ENCODE measurements at regions not wholly inside any gene's neighbourhood (a gene's known extent, or its start where the extent isn't known, plus 50 kb on each side); places are given as distances from the start of the nearest gene placed in this dataset.

GRCh38 chr10:29797616-29798015 lies 162.8 kb upstream of the SVIL start:
- Mint-ChIP-seq H3K4me3 (no peak overlapping the region), H3K27me3 (no peaks in the 10 kb centered on the region), H3K4me1 (no peaks in the 10 kb centered on the region), H3K36me3 (ENCODE audit: low read depth) (no peaks in the 10 kb centered on the region), H3K9me3 (peaks cover 2% of the 10 kb centered on the region), H3K27ac (no peak overlapping the region)
- intact Hi-C loops (cut with micrococcal nuclease) = no loop called here
- ChIA-PET POLR2A (no interaction called here), CTCF (no interaction called here)
- ATAC-seq (ENCODE audit: low read depth) (no peak), DNase-seq (no peak)
- TF ChIP-seq, protein P1, sequence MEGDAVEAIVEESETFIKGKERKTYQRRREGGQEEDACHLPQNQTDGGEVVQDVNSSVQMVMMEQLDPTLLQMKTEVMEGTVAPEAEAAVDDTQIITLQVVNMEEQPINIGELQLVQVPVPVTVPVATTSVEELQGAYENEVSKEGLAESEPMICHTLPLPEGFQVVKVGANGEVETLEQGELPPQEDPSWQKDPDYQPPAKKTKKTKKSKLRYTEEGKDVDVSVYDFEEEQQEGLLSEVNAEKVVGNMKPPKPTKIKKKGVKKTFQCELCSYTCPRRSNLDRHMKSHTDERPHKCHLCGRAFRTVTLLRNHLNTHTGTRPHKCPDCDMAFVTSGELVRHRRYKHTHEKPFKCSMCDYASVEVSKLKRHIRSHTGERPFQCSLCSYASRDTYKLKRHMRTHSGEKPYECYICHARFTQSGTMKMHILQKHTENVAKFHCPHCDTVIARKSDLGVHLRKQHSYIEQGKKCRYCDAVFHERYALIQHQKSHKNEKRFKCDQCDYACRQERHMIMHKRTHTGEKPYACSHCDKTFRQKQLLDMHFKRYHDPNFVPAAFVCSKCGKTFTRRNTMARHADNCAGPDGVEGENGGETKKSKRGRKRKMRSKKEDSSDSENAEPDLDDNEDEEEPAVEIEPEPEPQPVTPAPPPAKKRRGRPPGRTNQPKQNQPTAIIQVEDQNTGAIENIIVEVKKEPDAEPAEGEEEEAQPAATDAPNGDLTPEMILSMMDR (IDR thresholded peaks at IDR 0.05) = no peak

DNA sequence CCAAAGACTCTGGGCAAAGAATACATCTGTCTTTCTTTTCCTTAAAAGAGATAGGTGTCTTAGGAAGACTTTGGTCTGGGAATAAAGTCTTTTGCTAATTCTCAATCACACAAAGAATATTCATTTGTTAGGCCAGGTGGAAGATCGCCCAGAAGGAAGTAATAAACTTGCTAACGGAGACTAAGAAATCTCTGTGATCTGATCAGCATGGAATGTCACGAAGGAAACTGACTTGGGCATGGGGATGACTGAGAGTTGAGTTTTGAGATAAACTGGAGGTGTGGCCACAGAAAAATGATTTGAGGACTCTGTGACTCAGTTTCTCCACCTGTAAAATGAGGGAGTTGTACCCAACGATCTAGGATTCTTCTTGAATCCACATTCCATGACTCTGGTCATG lies 161.1 kb upstream of the SVIL start:
- ATAC-seq (ENCODE audit: low read depth) (no peak), DNase-seq (no peak)
- Mint-ChIP-seq H3K9me3 (no peaks in the 10 kb centered on the region), H3K27ac (no peak overlapping the region), H3K36me3 (ENCODE audit: low read depth) (no peaks in the 10 kb centered on the region), H3K4me1 (no peaks in the 10 kb centered on the region), H3K4me3 (no peak overlapping the region), H3K27me3 (no peaks in the 10 kb centered on the region)
- intact Hi-C loops (cut with micrococcal nuclease) = no loop called here
- ChIA-PET POLR2A (no interaction called here), CTCF (no interaction called here)
- TF ChIP-seq, protein P1 (IDR thresholded peaks at IDR 0.05) = no peak

DNA sequence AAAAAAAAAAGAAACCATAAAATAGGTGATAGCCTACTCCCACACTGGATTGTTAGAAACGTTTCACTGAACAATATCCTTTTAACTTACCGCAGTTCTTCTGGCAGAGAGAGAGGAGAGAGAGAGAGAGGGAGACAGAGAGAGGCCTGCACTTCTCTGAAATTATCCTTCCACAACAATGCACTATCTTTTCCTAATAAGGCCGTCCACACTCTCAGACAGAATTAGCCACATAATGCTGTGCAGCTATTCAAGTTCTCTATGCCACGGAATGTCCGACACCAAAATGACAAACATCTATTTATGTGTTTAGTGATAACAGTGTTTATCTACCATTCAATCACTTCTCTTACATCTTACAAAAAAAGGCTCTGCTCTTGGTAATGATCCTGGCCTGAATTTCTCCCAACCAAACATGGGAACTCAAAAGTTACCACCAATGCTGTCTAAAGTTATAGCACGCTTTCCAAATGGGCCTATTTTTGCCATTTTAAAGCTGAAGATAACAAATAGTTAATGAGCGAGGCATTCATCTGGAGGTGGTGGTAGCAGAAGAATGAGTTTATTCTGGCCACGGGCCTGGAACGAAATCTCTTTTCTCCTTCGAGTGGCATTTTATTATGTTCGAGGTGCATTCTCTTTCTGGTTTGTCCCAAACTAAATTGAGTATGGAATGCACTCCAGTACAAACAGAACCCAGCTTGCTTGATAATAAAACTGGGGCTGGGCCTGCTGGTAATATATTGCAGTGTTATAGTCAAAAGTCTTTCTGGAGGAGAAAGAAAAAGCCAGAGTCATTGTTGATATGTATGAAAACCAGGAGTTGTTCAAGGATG lies 160.2 kb upstream of the SVIL start:
- DNase-seq (no peak), ATAC-seq (ENCODE audit: low read depth) (no peak)
- no peaks in the 10 kb centered on the region for H3K4me1 Mint-ChIP-seq

GRCh38 chr10:29791773-29792172 lies 157.0 kb upstream of the SVIL start:
- CTCF ChIA-PET = no interaction called here
- TF ChIP-seq, protein P1 (IDR thresholded peaks at IDR 0.05) = no peak
- no peaks in the 10 kb centered on the region for H3K4me1 Mint-ChIP-seq
- H3K27me3 Mint-ChIP-seq = no peaks in the 10 kb centered on the region
- H3K36me3 Mint-ChIP-seq (ENCODE audit: low read depth) = no peaks in the 10 kb centered on the region
- peaks cover 4% of the 10 kb centered on the region for H3K9me3 Mint-ChIP-seq
- no peak for DNase-seq
- intact Hi-C loops (cut with micrococcal nuclease) = no loop called here
- no peak for ATAC-seq (ENCODE audit: low read depth)
- H3K4me3 Mint-ChIP-seq = no peak overlapping the region
- POLR2A ChIA-PET = no interaction called here
- no peak overlapping the region for H3K27ac Mint-ChIP-seq

More for the DNA sequence above, 160.2 kb upstream of the SVIL start:
- no peak overlapping the region for H3K27ac Mint-ChIP-seq
- H3K27me3 Mint-ChIP-seq = no peaks in the 10 kb centered on the region
- H3K4me3 Mint-ChIP-seq = no peak overlapping the region
- no peaks in the 10 kb centered on the region for H3K9me3 Mint-ChIP-seq
- no peaks in the 10 kb centered on the region for H3K36me3 Mint-ChIP-seq (ENCODE audit: low read depth)
- ChIA-PET CTCF (no interaction called here), POLR2A (no interaction called here)
- intact Hi-C loops (cut with micrococcal nuclease) = no loop called here
- TF ChIP-seq, protein P1 (IDR thresholded peaks at IDR 0.05) = no peak

GRCh38 chr10:29790207-29790606 lies 155.4 kb upstream of the SVIL start:
- TF ChIP-seq, protein P1 (IDR thresholded peaks at IDR 0.05) = no peak
- Mint-ChIP-seq H3K9me3 (peaks cover 8% of the 10 kb centered on the region), H3K36me3 (ENCODE audit: low read depth) (no peaks in the 10 kb centered on the region), H3K4me3 (no peak overlapping the region), H3K27ac (no peak overlapping the region), H3K27me3 (no peaks in the 10 kb centered on the region), H3K4me1 (no peaks in the 10 kb centered on the region)
- POLR2A ChIA-PET = interaction anchor here (0.6 kb wide), 1 partner anchor 117 kb away, joined by 3 read pairs; no protein-coding TSS in a partner anchor
- intact Hi-C loops (cut with micrococcal nuclease) = no loop called here
- ATAC-seq (ENCODE audit: low read depth) (no peak), DNase-seq (no peak)
- CTCF ChIA-PET = no interaction called here
